HFFc6 (cell line): ENCODE measurements at regions not wholly inside any gene's neighbourhood (a gene's known extent, or its start where the extent isn't known, plus 50 kb on each side); places are given as distances from the start of the nearest gene placed in this dataset.

ENCODE experiments used
- DNase-seq: peaks from one replicate; pipeline ENCODE4 v3.0.0-alpha.2; 2018
- H3K27ac Mint-ChIP-seq: 2 replicates; pipeline ENCODE4 v1.8.0; 2020; ENCODE audit warnings: mild to moderate bottlenecking, mixed read lengths
- H3K27me3 Mint-ChIP-seq: 2 replicates; pipeline ENCODE4 v1.8.0; 2021; ENCODE audit warnings: mild to moderate bottlenecking, moderate library complexity, mixed read lengths; ENCODE audit not compliant: insufficient read depth
- H3K36me3 Mint-ChIP-seq: 2 replicates; pipeline ENCODE4 v1.8.0; 2021; ENCODE audit warnings: low read depth, mixed read lengths
- H3K4me1 Mint-ChIP-seq: 2 replicates; pipeline ENCODE4 v1.8.0; 2020; ENCODE audit warnings: low read depth, mixed read lengths
- H3K4me3 Mint-ChIP-seq: 2 replicates; pipeline ENCODE4 v1.8.0; 2020; ENCODE audit warnings: mild to moderate bottlenecking, moderate library complexity, mixed read lengths
- H3K9me3 Mint-ChIP-seq: 2 replicates; pipeline ENCODE4 v1.8.0; 2020; ENCODE audit warnings: mild to moderate bottlenecking, mixed read lengths
- TF ChIP-seq, protein P1 (sequence below): fragments of 200-600 bp; sonication (generic); IDR thresholded peaks from 2 replicates; pipeline ENCODE4 v1.5.0; 2021; ENCODE audit warnings: antibody characterized with exemption, mild to moderate bottlenecking

DNA sequence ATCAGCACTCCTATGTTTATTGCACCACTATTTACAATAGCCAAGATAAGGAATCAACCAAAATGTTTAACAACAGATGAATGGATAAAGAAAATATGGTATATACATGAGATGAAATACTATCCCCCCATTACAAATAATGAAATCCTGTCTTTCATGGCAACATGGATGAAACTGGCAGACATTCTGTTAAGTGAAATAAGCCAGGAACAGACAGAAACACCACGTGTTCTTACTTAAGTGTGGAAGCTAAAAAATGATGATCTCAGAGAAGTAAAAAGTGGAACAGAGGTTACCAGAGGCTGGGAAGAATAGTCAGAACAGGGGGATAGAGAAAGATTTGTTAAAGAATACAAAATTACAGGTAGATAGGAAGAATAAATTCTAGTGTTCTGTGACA, 113.7 kb upstream of the MDM1 start:
- Mint-ChIP-seq H3K4me1 (peaks cover 3% of the 10 kb centered on the region), H3K27ac (no peak overlapping the region), H3K36me3 (peaks cover 17% of the 10 kb centered on the region), H3K27me3 (peaks cover 8% of the 10 kb centered on the region), H3K4me3 (no peak overlapping the region), H3K9me3 (peaks cover 20% of the 10 kb centered on the region)
- TF ChIP-seq, protein P1, sequence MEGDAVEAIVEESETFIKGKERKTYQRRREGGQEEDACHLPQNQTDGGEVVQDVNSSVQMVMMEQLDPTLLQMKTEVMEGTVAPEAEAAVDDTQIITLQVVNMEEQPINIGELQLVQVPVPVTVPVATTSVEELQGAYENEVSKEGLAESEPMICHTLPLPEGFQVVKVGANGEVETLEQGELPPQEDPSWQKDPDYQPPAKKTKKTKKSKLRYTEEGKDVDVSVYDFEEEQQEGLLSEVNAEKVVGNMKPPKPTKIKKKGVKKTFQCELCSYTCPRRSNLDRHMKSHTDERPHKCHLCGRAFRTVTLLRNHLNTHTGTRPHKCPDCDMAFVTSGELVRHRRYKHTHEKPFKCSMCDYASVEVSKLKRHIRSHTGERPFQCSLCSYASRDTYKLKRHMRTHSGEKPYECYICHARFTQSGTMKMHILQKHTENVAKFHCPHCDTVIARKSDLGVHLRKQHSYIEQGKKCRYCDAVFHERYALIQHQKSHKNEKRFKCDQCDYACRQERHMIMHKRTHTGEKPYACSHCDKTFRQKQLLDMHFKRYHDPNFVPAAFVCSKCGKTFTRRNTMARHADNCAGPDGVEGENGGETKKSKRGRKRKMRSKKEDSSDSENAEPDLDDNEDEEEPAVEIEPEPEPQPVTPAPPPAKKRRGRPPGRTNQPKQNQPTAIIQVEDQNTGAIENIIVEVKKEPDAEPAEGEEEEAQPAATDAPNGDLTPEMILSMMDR, result no peak
- DNase-seq, result no peak

DNA sequence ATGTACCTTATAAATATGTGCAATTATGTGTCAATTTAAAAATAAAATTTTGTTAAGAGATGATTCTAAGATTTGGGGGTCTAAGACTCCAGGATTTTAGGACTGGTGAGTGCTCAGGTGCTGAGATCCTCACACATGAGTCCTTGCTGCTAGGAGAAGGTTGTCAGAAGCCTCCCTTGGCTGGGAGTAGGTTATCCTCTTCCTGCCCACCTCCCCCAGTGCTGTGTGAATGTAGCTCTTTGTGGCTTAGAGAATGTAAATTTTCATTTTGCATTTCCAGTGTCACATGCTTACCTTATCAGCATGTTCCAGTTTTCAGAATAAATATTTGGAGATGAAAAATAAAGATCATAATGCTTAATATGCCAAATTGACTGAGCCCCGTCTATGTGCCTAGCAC, 114.2 kb upstream of the MDM1 start:
- Mint-ChIP-seq H3K36me3 (peaks cover 17% of the 10 kb centered on the region), H3K4me3 (no peak overlapping the region), H3K27me3 (peaks cover 8% of the 10 kb centered on the region), H3K27ac (no peak overlapping the region), H3K9me3 (peaks cover 20% of the 10 kb centered on the region), H3K4me1 (peaks cover 9% of the 10 kb centered on the region)
- no peak for DNase-seq
- TF ChIP-seq, protein P1, result no peak

DNA sequence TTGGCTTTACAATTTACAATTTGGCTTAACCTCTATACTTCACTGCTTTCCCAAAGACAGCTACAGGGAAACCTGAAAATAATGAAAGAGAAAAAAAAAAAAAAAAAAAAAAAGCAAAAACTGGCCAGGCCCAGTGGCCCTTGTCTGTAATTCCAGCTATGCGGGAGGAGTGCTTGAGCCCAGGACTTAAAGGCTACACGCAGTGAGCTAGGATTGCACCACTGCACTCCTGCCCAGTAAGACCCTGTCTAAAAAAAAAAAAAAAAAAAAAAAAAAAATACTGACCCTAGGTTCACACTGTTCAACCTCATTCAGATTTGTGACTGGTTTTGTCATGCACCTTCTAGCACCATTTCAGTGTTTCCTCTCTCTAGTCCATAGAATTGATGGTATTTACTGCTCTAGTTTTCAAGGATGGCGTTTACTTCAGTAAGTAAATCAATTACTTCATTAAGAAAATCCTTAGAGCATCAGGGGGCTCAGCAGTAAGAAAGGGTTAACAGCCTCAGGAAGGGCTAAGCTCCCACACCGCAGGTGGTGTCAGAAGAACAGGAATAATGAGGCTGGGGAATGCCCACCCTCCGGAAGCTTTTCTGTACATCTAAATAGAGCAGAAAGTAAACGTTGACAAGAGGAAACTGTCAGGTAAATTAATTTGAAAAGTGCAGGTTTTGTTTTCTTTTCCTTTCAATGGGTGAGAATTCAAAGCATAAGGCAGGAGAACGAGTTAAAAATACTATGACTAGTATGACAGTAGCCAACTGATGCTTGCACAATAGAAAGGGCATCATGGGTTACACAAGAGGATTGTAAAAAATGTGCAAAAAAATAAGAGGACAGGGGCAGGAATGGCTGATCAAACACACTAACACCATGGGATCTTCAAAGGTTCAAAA, 115.0 kb upstream of the MDM1 start:
- H3K4me3 Mint-ChIP-seq, result no peak overlapping the region
- peaks cover 20% of the 10 kb centered on the region for H3K9me3 Mint-ChIP-seq
- H3K27ac Mint-ChIP-seq, result no peak overlapping the region
- DNase-seq, result no peak
- H3K36me3 Mint-ChIP-seq, result peaks cover 17% of the 10 kb centered on the region
- peaks cover 17% of the 10 kb centered on the region for H3K4me1 Mint-ChIP-seq
- TF ChIP-seq, protein P1, result no peak
- H3K27me3 Mint-ChIP-seq, result peaks cover 7% of the 10 kb centered on the region

DNA sequence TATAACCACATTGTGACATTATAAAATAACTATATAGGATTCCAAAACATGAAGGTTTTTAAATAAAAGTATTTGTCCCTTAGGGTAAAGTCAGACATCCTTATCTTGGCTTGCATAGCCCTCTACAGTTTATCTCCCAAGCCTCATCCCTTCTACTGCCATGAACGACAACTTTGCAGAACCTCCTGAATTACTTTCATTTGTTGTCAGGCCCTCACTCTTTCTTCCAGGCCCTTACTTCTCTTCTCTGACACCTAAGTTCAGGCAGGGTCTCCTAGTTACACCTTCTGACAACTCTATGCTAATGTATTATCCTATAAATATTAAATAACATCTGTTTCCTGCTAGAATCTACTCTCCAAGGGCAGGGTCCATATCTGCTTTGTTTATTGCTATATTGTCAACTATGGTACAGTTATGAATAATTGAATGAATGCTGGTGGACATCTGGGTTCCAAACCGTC, 115.7 kb upstream of the MDM1 start:
- peaks cover 20% of the 10 kb centered on the region for H3K9me3 Mint-ChIP-seq
- H3K27ac Mint-ChIP-seq, result no peak overlapping the region
- DNase-seq, result no peak
- H3K27me3 Mint-ChIP-seq, result peaks cover 7% of the 10 kb centered on the region
- H3K4me3 Mint-ChIP-seq, result no peak overlapping the region
- peaks cover 17% of the 10 kb centered on the region for H3K36me3 Mint-ChIP-seq
- H3K4me1 Mint-ChIP-seq, result peaks cover 20% of the 10 kb centered on the region
- TF ChIP-seq, protein P1, result no peak

DNA sequence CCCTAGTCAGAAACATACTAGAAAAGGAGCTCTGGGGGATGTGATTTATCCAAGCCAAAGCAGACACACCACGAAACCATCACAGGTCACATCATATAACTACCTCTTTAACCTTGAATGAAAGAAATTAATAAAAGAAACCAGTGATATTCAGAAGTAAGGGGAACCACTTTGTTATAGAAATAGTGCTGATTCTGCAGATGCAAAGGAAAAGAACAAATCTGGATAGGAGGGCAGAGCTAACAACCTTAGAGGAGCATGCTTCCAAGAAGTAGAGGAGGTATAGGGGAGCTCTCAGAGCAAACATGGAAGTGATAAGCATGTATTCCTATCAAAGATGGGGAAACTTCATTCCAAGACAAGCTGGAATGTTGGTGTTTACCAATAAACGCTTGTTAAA, 117.0 kb upstream of the MDM1 start:
- H3K27ac Mint-ChIP-seq, result no peak overlapping the region
- H3K9me3 Mint-ChIP-seq, result peaks cover 10% of the 10 kb centered on the region
- no peak overlapping the region for H3K4me3 Mint-ChIP-seq
- peaks cover 7% of the 10 kb centered on the region for H3K27me3 Mint-ChIP-seq
- peaks cover 8% of the 10 kb centered on the region for H3K36me3 Mint-ChIP-seq
- TF ChIP-seq, protein P1, result no peak
- no peak for DNase-seq
- H3K4me1 Mint-ChIP-seq, result peaks cover 20% of the 10 kb centered on the region
